ENCODE measurements at regions not wholly inside any gene's neighbourhood (a gene's known extent, or its start where the extent isn't known, plus 50 kb on each side); places are given as distances from the start of the nearest gene placed in this dataset.
A peak's percentile ranks its signal among the peaks of the same experiment; 100 is the strongest.

- Histone ChIP-seq H3K4me3 (no peak overlapping the region), H3K36me3 (ENCODE audit: control insufficient read depth in 4 of 4, insufficient read depth in 4 of 4, low read length in 4 of 4) (no peaks in the 10 kb centered on the region), H3K27ac (ENCODE audit: low read depth in 1 of 2, low read length in 1 of 2) (no peak overlapping the region), H3K9me3 (ENCODE audit: control insufficient read depth in 4 of 4, insufficient read depth in 3 of 4, low read length in 3 of 4) (peaks cover 0 to 2% (median 0%) of the 10 kb centered on the region in 4 donors), H3K9ac (ENCODE audit: insufficient read depth in 1 of 2, low read length in 2 of 2) (no peak overlapping the region), H3K4me1 (ENCODE audit: control insufficient read depth in 5 of 5, insufficient read depth in 5 of 5, low read length in 5 of 5) (no peaks in the 10 kb centered on the region), H3K27me3 (ENCODE audit: control insufficient read depth in 3 of 3, insufficient read depth in 3 of 3, low read length in 2 of 3) (no peaks in the 10 kb centered on the region)
- no peak for TF ChIP-seq CTCF (IDR thresholded peaks at IDR 0.05; ENCODE audit: control extremely low read depth, extremely low read depth)
- DNase-seq (no peak), ATAC-seq (ENCODE audit: insufficient read depth, low FRiP score) (no peak)
- 93 to 95% methylated on average over 6 of the region's 6 CpGs for WGBS, 2 donors
Measured at GRCh38 chr5:98158440-98158839, 615.0 kb upstream of the RGMB start.

- 71 to 73% methylated on average over 4 of the region's 4 CpGs for WGBS, 2 donors
- no peak overlapping the region for H3K27ac ChIP-seq (ENCODE audit: low read depth in 1 of 2, low read length in 1 of 2)
- no peak overlapping the region for H3K9ac ChIP-seq (ENCODE audit: insufficient read depth in 1 of 2, low read length in 2 of 2)
- H3K36me3 ChIP-seq (ENCODE audit: control insufficient read depth in 4 of 4, insufficient read depth in 4 of 4, low read length in 4 of 4) = no peaks in the 10 kb centered on the region
- no peak for TF ChIP-seq CTCF (IDR thresholded peaks at IDR 0.05; ENCODE audit: control extremely low read depth, extremely low read depth)
- H3K9me3 ChIP-seq (ENCODE audit: control insufficient read depth in 4 of 4, insufficient read depth in 3 of 4, low read length in 3 of 4) = no peaks in the 10 kb centered on the region
- ATAC-seq (ENCODE audit: insufficient read depth, low FRiP score) (peak; percentile 45), DNase-seq (no peak)
- no peaks in the 10 kb centered on the region for H3K4me1 ChIP-seq (ENCODE audit: control insufficient read depth in 5 of 5, insufficient read depth in 5 of 5, low read length in 5 of 5)
- H3K4me3 ChIP-seq = no peak overlapping the region
- no peaks in the 10 kb centered on the region for H3K27me3 ChIP-seq (ENCODE audit: control insufficient read depth in 3 of 3, insufficient read depth in 3 of 3, low read length in 2 of 3)
Measured at GRCh38 chr5:98163796-98164493, 609.5 kb upstream of the RGMB start.

GRCh38 chr5:98168871-98169270 lies 604.6 kb upstream of the RGMB start:
- 80 to 83% methylated on average over 2 of the region's 2 CpGs for whole genome bisulfite sequencing, 2 donors
- ATAC-seq (ENCODE audit: insufficient read depth, low FRiP score) = no peak

More at GRCh38 chr5:98168871-98169270, 604.6 kb upstream of the RGMB start:
- H3K27ac ChIP-seq (ENCODE audit: low read depth in 1 of 2, low read length in 1 of 2) = no peak overlapping the region
- H3K9ac ChIP-seq (ENCODE audit: insufficient read depth in 1 of 2, low read length in 2 of 2) = no peak overlapping the region
- no peak overlapping the region for H3K4me3 ChIP-seq
- no peaks in the 10 kb centered on the region for H3K4me1 ChIP-seq (ENCODE audit: control insufficient read depth in 5 of 5, insufficient read depth in 5 of 5, low read length in 5 of 5)
- no peak for DNase-seq
- TF ChIP-seq CTCF (IDR thresholded peaks at IDR 0.05; ENCODE audit: control extremely low read depth, extremely low read depth) = no peak
- H3K9me3 ChIP-seq (ENCODE audit: control insufficient read depth in 4 of 4, insufficient read depth in 3 of 4, low read length in 3 of 4) = no peaks in the 10 kb centered on the region
- H3K36me3 ChIP-seq (ENCODE audit: control insufficient read depth in 4 of 4, insufficient read depth in 4 of 4, low read length in 4 of 4) = no peaks in the 10 kb centered on the region
- no peaks in the 10 kb centered on the region for H3K27me3 ChIP-seq (ENCODE audit: control insufficient read depth in 3 of 3, insufficient read depth in 3 of 3, low read length in 2 of 3)

Data from lung (tissue), 11 donors.